GM19397 (cell line): ENCODE measurements at regions not wholly inside any gene's neighbourhood (a gene's known extent, or its start where the extent isn't known, plus 50 kb on each side); places are given as distances from the start of the nearest gene placed in this dataset.

Experiments used
- ATAC-seq: cut with Tn5 transposase; IDR thresholded peaks from one replicate; pipeline ENCODE4 v1.9.1; 2021; ENCODE audit warnings: mild to moderate bottlenecking, moderate library complexity; ENCODE audit not compliant: unreplicated experiment

DNA sequence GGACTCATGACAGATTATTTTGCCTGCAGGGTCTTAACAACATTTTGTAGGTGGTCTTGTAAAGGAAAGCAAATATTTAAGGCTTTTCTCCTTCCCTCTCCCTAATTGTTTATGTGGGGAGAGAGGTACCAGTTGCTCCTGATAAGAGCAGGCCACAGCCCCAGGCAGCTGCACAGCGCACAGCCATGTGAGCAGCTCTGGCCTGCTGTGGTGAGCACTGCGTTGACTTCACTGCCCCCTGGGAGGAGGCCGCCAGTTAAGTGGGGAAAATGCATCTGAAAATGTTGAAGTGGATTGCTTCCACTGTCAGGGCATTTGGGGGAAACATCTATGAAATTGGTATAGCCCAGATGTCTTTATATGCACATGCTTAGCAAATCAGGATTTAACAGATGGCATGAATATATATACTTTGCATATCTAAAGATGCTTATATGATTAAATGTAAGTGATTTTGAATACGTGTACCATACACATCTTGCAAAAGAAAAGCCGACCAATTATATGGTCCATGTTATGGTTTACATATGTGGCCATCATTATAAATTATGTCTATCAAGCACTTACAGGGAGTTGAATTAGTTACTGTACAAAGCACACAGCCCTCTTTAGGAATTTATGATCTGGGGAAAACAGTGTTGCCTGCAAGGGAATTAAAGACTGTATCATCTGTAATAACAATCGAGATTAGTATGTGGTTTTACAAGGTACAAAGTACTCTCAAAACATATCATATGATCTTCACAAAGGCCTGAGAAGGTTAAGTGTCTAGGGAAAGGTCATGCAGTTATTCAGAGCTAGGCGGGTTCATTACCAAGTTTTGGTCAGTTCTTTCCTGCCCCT is 132.1 kb downstream of the RHOU start:
- ATAC-seq, result no peak

DNA sequence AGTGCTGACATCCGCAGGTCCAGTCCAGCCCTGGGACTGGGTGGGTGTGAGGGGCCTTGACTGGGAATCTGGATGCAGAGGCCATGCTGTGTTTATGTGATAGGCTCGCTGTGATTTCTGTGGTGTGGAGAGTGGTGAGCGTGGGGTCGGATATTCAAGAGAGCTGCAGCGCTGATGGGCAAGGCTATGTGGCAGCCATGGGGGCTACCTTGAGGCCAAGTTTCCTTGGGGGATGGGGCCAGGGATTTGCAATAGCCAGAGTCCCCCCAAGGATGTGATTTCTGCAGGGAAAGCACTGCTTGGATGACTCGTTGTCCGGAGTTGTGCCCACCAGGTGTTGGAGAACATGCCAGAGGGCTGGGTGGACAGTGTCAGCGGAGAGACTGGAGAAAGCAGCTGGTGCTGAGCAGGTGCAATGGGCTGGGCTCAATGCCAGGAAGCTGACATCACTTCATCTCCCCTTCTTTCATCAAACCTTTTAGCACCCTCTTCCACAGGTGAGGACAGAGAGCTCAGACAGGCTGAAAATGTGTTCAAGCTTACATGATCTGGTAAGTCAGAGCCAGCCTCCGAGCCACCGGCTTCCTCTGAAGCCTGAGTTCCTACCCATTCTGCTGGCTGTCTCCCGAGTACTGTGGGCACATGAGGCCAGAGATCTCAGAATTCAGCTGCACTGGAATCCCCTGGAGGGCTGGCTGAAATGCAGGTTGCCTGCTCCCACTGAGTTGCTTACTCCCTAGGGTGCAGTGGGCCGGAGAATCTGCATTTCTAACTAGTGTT is 132.9 kb downstream of the RHOU start:
- ATAC-seq, result no peak

DNA sequence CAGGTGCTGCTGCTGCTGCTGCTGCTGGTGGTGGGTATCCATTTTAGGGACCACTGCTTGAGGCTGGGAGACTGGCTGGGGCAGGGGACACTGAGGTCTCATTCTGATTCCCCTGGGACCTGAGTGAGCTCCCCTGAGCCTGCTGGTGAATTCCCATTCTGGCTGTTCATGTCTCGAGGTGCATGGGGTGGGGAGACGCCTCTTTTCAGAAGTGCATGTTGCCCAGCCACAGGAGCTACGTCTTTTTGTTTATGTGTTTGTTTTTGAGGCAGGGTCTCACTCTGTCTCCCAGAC is 133.4 kb downstream of the RHOU start:
- no peak for ATAC-seq

DNA sequence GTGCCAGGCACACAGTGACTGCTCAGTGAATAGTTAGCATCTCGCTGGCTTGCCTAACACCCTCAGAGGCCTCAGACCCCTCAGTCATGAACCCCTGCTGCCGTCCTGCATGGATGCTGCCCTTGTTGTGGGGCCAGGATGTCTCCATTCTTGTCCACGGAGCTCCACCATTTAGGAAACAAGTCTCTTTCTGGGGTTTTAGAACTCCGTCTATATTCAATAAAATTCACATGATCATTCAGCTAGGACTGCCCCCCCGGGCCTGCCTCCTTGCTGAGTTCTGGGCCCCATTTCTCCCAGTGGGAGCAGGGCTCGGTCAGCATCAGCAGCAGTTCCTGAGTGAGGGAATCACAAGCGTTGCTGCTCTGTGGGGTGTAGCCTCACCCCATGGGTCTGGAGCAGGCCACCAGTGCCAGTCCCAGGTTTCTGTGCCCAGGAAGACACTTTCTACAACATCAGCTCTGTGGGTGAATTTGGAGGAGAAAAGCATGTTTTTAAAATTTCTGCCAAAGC is 134.1 kb downstream of the RHOU start:
- no peak for ATAC-seq

DNA sequence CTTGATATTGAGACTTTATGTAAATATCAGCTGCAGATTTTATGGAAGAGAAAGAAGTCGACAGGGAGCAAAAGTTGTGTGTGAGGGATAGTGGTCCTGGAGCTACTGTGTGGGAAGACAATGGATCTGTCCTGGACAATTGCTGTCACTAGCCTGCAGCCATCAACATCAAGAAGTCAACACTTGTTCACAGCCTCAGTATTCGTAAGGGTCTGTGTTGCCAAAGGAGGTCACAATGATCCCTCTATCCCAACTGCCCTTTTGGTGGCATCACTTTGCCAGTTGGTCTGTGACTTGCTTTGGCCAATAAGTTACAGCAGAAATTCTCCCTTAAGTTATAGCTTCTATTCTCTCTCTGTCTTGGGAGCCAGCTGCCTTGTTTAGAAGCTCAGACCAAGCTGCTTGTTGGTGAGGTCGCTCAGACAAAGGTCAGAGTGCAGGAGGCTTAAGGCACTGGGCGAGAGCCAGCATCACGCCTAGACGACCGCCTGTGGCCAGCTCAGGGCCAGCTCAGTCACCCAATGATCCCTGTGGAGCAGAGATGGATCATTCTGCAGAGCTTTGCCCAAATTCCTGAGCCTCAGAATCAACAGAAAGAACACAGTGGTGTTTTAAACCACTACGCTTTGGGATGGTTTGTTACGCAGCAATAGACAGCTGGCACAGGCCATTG is 134.9 kb downstream of the RHOU start:
- ATAC-seq, result no peak

DNA sequence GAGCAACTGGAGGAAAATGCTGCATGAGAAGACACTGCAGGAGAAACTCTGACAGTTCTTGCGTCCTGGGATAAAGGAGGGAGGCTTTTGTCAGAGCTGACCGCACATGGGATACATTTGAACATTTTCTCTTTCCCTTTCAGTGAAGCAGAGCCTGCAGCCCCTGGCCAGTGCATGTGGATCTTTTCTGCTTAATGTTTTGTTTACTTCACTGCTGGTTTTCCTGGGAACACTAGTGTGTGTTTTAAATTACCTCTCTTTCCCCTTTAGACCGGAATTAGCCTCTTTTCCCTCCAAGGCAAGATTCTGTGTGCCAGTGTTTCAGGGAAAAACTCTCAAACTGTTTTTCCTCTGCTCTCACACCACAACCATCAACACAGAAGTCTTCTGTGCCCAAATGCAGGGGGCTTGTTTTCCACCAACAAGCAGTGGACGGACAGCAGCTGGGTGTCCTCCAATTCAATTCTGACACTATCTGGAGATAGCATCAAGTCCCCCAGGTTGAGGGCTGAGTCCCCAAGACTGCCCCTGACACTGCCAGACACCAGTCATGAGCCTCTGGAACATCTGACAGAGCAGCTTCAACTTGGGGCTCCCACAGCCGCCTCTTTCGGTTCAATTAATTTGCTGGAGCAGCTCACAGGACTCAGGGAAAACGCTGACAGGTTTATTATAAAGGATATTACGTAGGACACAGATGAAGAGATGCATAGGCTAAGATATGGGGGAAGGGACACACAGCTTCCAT is 136.2 kb downstream of the RHOU start:
- ATAC-seq, result no peak

DNA sequence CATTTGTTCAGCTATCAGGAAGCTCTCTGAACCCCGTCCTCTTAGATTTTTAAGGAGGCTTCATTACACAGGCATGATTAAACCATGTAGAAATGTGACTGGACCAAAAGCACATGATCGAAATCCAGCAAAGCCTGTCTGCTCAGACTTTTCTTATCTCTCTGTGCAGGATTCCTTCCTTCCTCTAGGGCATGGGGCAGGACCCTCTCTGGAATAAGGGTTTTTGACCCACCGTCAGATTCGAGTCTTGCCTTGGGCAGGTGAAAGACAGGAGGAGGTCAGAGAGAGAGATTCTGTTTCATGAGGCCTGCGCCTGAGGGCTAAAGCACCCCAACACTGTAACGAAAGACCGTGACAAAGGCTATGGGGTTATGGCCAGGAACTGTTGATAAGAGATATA is 136.8 kb downstream of the RHOU start:
- no peak for ATAC-seq

DNA sequence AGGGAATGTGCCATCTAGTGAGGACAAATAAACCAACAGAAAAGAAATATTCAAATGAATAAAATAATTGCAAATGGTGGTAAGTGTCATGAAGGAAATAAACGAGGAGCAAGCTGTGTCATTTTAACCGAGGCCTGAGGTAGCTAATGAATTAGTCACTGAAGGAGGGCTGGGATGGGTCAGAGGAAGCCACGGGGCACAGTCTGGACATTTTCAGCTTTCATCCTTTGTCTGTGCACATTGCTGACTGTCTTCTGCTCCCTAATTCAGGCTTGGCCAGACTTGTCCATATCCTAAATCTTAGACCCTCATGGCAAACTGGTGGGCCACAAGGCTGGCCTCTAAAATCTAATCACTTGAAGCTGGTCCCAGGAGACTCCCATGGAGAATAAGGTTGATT is 138.4 kb downstream of the RHOU start:
- no peak for ATAC-seq

DNA sequence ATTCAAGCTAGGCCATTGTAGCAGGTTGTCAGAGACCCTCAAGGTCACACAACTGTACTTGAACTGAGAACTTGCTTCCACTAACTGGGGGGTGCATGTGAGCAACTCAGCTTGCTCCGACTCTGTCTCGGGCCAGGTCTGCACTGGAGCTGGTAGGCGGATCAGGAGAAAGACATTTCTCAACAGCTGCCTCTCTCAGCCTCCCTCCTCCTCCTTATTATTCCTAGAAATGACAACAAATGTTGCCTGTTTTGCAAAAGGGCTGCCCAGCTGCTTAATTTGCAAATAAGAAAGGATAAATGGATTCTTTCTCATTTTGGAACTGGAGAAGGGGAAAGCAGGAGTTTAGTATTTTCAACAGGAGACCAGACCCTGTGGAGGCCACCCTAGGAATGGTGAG is 140.5 kb downstream of the RHOU start:
- no peak for ATAC-seq

DNA sequence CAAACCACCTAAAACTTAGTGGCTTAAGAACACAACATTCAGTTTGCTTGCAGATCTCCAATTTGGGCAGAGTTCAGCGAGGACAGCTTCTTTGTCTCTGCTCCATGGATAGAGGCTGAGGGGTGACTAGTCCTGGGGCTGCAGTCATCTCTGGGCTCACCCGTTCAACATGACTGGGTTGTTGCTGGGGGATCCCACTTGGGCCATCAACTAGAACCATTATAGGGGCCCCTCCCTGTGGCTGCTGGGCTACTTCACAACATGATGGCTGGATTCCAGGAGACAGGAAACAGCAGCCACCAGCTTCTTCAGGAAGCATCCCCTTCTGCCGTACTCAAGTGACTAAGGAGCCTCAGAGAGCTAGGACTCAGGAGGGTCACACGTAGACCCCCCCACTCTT is 140.9 kb downstream of the RHOU start:
- ATAC-seq, result no peak

DNA sequence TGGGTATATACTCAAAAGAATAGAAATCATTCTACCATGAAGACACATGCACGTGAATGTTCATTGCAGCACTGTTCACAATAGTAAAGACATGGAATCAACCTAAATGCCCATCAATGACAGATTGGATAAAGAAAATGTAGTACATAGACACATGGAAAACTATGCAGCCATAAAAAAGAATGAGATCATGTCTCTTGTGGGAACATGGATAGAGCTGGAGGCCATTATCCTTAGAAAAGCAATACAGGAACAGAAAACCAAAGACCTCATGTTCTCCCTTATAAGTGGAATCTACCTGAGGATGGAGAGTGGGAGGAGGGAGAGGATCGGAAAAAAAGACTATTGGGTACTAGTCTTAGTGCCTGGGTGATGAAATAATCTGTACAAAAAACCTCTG is 143.9 kb downstream of the RHOU start:
- no peak for ATAC-seq

DNA sequence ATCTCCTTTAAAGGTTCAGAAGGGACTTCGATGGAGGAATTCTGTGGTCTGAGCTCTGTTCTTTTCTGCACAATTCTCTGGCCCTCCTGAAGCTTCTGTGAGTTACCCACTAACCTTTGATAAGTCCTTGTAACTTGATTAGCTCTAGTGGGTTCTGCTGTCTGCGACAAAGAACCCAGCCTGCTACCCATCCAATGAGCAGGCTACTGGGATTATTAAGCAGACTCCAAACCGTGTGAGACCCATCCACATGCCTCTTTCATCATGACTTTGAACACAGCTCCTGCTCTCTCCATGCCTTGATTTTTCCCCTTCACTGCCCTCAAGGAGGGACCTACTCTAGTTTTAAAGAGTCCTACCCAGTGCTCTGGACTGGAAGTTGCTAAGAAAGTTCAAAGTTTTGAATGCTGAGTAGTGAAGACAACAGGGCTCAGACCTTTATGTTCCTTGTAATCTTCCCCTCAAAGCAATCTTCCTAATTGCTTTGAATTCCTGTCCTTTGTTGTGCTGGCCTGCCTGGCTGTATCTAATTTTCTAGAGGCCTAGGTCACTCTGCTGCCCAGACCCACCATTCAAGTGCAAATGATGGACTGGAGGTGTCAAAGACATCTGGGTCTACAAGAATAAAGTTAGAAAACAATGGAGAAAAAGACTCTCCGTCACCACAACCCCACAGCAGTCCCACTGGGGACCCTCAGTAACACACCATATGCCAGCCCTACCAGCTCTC is 146.9 kb downstream of the RHOU start:
- ATAC-seq, result no peak

DNA sequence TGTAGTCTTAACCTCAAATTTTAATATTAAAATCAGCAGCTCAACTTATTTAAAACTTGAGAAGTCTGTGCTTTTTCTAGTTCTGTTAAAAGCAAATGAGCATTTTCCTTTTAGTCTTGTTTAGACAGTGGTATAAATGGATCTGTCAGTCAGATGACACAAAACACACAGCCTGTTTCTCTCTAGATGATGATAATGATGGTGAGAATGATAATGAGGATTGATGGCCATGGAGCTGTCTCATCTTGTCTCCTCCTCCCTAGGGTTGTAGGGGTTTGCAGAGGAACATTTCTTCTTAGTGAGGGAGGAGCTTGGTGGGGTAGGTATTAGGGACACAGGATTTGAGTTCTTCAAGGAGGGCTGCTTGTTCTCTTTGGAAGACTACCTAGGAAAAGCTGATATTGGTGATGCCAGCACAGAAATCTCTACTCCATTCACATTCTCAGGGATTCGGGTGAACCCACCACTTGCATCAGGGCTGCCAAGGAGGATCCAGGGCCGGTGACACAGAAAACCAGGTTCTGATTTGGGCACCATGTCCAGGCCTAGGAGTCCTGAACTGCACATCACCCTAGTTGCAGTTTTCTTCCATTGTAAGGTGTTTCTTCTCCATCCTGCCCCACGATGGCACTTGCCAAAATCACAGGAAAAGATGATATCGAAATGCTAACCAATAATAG is 147.6 kb downstream of the RHOU start:
- no peak for ATAC-seq

DNA sequence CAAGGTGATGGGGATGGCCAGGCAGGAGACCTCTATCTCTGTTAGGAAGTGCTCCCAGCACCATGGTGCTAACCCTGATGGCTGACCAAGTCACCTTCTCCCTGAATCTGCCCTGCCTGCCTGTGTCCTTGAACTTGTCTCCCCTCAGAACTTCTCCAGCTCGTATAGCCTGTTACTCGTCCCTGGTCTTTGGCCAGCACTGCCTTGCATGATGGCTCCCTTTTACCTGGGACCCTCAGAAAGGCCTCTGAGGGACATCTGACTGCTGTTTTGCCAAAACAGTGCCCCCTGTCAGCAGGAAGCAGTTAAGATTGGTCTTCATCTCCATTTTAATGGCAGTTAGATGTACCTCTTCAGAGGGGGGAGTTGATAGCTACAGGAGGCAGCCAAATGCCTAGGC is 148.3 kb downstream of the RHOU start:
- no peak for ATAC-seq

DNA sequence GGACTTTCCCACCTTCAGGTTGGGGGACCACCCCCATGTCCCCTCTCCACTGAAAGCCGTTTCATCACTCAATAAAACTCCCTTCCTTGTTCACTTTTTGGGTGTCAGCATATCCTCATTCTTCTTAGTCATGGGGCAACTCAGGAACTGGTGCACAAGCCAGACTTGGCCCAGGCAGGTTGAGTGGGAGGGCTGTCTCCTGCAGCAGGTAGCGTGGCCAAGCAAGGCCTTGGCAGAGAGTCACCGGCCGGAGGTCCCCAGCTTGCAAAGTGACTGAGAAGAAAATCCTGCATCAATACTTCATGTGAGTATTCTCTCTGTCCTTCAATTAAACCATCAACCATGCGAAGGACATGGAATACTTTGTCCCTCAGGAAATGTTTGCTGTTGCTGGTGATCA is 148.9 kb downstream of the RHOU start:
- no peak for ATAC-seq

DNA sequence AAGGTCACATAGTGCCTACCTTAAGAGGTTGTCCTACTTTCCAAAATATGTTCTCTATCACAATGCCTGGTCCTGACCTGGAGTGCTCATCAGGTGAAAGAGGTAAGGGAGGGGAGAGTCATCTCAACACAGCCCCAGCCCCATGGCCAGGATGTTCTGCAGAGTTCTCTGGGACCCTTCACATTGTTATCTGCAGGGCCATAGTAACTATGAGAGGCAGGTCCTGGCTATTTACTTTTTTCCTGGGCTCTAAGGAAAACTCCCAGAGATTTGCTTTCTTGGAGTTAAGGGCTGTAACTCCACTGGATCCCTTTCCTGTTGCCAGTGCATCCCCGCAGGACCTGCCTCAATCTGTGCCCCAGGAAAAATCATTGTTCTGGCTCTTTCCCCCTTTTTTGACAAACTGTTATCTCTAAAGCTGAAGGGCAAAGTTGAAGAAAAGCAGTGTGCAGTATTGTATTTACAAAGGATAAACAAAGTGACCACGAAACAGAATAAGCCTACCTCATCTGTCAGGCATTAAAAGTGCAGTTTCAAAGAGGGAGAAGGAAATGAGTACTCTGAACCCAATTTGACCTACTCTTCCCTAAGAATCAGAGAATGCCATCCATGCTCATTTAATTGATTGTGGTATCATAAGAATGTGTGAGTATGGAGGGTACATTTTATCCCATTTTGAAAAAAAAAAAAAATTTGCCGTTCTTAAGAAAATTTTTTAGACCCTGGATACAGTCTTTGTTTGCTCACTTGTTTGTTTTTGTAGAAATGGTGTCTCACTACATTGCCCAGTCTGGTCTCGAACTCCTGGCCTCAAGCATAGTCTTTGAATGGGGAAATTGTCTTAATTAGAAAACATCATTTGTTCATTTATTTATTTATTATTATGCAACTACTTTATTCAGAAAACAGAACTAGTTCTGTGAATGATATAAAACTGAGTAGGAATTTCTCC is 149.6 kb downstream of the RHOU start:
- no peak for ATAC-seq

DNA sequence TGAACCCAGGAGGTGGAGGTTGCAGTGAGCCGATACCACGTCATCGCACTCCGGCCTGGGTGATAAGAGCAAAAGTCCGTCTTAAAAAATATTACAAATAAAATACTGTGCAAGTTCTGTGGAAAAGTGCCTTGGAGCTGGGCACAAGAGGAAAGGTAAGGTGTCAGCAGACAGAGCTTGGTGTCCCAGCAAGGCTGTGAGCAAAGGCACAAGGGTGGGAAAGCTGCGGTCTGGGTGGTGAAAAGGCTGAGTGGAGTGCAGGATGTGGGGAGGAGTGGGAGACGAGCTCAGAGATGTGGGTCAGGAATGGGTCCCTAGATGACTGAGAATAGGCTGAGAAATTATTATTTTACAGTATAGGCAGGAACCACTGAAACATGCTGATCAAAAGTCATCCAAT is 150.6 kb downstream of the RHOU start:
- ATAC-seq, result no peak

DNA sequence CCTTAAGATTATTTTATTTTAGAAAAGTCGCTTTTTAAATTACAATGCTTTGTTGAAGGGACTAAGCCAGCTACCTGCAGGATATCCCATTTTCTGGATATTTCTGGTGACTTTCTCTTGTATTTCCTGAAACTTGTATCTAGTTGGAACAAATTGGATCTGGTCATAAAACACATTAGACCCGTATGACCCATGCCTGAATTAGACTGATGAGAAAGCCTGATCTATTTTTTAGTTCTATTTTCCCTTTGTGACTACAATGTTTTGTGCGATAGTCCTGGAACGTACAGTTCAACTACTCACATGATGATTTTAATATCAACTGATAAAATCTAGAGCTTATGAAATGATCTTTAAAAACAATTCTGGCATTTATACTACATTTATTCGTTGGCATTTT is 151.8 kb downstream of the RHOU start:
- ATAC-seq, result no peak

DNA sequence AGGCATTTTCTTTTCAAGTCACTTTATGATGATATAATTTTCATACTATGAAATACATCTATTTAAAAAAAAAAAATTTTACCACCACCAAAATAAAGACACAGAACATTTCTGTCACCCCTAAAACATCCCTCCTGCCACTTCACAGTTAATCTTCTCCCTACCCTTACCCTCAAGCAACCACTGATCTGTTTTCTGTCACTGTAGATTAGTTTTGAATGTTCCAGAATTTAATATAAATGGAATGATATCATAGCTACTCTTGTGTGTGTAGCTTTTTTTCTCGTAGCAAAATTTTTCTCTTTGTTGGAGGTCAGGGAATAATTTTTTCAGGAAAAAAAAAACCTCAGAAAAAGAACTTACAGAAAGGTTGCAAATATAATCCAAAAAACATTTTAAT is 152.7 kb downstream of the RHOU start:
- no peak for ATAC-seq
